Right lobe of liver (tissue), 6 donors: ENCODE measurements at regions not wholly inside any gene's neighbourhood (a gene's known extent, or its start where the extent isn't known, plus 50 kb on each side); places are given as distances from the start of the nearest gene placed in this dataset.

Source experiments
- ATAC-seq, 4 donors: fragments of 200-7000 bp; cut with Tn5 transposase; one replicate each; pipeline ENCODE4 v1.9.1; 2020; ENCODE audit warnings: mild to moderate bottlenecking in 4 of 4, moderate library complexity in 4 of 4
- DNase-seq, 3 donors: peaks; one replicate each; pipeline ENCODE4 v3.0.0-alpha.2; 2020
- H3K27ac ChIP-seq, 3 donors: fragments of 200-600 bp; one replicate each; pipeline ENCODE4 v1.8.0; 2022
- H3K27me3 ChIP-seq, 2 donors: fragments of 200-600 bp; one replicate each; pipeline ENCODE4 v1.8.0; 2022
- H3K36me3 ChIP-seq, 4 donors: fragments of 200-600 bp; sonication (generic) in 1 of 4; one replicate each; pipeline versions ENCODE4 v1.5.1 to v1.8.0; 2017 to 2022; ENCODE audit warnings: control low read depth in 1 of 4
- H3K4me1 ChIP-seq, 4 donors: fragments of 200-600 bp; sonication (generic) in 1 of 4; one replicate each; pipeline versions ENCODE4 v1.5.1 to v1.8.0; 2017 to 2022; ENCODE audit warnings: control low read depth in 1 of 4
- H3K4me3 ChIP-seq, 3 donors: fragments of 200-600 bp; one replicate each; pipeline ENCODE4 v1.8.0; 2022
- H3K9me3 ChIP-seq, 4 donors: fragments of 200-600 bp; sonication (generic) in 1 of 4; one replicate each; pipeline versions ENCODE4 v1.5.1 to v1.8.0; 2017 to 2022; ENCODE audit warnings: control low read depth in 1 of 4
- POLR2A ChIP-seq: fragments of 450-650 bp; IDR thresholded peaks from one replicate; pipeline ENCODE4 v1.6.1; 2017; ENCODE audit warnings: antibody characterized with exemption, mild to moderate bottlenecking
- WGBS: methylation state at CpG from one replicate; pipeline ENCODE4 v1.1.6; 2018; ENCODE audit warnings: low coverage, low lambda C conversion rate; ENCODE audit not compliant: insufficient coverage; ENCODE audit errors: missing lambda C conversion rate; 5-methylcytosine and 5-hydroxymethylcytosine counted together
- intact Hi-C, 2 donors: fragments of 100-400 bp; cut with DNase I; formaldehyde crosslinking; loops; one replicate each; pipeline versions ENCODE4 v1.11.2 to v1.14.1; 2022
- TF ChIP-seq, protein P1 (sequence below), 4 donors: fragments of 200-600 bp in 3 of 4; fragments of 450-650 bp in 1 of 4; IDR thresholded peaks; one replicate each; pipeline versions ENCODE4 v1.5.1 to v1.8.0; 2016 to 2022; ENCODE audit warnings: antibody characterized with exemption in 4 of 4, mild to moderate bottlenecking in 2 of 4
- donor health status: DM: no; HTN: yes; CAD: no.
- donor health status: DM: no; HTN: no; CAD: no.
- donor health status: DM: no; HTN: no; CAD: no.
- donor health status: DM: no; HTN: yes; CAD: no.
- donor health status: DM: no; HTN: yes; CAD: no.

DNA sequence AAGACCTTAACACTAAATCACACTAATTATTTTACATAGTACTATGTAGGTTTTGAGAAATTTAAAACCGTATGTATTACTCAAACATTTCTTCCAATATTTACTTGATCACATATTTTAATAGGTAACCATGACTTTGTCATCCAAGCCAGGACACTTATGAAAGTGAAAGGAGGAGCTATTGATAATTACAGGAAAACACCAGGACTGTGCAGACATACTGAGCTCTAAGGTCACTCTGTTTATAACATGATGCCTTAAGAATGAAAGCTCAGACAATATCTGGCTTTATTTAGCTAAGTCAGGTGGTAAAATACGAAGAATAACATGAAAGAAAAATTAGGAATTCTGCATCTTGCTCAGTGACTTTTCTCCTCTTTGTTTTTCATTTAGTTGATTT is 216.0 kb upstream of the NANOGP8 start:
- H3K27ac ChIP-seq: peak overlapping the region in 2 of 3 donors; percentile 44 to 59
- WGBS: 23% methylated on average over 2 of the region's 2 CpGs
- H3K9me3 ChIP-seq: no peaks in the 10 kb centered on the region
- DNase-seq (no peak), ATAC-seq (peak; percentile 83 to 95 (median 85))
- no peaks in the 10 kb centered on the region for H3K36me3 ChIP-seq
- no peak overlapping the region for H3K4me3 ChIP-seq
- H3K27me3 ChIP-seq: no peaks in the 10 kb centered on the region
- intact Hi-C loops: no loop called here
- TF ChIP-seq POLR2A: no peak
- TF ChIP-seq, protein P1, sequence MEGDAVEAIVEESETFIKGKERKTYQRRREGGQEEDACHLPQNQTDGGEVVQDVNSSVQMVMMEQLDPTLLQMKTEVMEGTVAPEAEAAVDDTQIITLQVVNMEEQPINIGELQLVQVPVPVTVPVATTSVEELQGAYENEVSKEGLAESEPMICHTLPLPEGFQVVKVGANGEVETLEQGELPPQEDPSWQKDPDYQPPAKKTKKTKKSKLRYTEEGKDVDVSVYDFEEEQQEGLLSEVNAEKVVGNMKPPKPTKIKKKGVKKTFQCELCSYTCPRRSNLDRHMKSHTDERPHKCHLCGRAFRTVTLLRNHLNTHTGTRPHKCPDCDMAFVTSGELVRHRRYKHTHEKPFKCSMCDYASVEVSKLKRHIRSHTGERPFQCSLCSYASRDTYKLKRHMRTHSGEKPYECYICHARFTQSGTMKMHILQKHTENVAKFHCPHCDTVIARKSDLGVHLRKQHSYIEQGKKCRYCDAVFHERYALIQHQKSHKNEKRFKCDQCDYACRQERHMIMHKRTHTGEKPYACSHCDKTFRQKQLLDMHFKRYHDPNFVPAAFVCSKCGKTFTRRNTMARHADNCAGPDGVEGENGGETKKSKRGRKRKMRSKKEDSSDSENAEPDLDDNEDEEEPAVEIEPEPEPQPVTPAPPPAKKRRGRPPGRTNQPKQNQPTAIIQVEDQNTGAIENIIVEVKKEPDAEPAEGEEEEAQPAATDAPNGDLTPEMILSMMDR (IDR thresholded peaks at IDR 0.05): no peak
- peaks cover 0 to 27% (median 5%) of the 10 kb centered on the region in 4 donors for H3K4me1 ChIP-seq

DNA sequence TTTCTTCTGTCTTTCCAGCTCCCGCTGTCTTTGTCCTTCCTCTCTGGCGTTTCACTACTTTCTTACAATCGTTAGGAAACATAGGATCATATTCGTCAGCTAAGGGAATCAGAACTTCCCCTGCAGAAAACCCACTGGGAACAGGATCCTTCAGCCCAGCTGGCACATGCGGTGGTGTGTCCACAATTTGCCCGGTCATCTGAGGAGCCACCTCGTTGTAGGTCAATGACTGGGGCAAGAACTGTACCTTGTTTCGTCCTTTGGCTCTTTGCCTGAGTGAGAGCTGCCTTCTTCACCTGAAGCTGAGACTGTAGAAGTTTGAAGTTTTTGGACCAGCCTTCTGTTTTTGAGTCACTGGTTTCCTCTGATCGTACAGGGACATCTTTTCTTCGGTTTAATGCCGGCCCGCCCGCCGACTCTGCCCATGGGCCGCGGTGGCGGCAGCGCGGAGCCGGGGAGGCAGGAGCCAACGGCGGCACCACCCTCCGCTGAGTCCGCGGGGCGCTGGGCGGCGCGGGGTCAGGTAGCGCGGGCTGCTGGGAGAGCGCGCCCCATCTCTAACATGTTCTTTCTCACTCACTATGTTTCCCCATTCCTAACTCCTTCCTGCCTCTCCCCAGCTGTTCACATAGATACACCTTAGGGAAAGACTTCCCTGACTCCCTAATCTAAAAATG is 214.1 kb upstream of the NANOGP8 start:
- peaks cover 0 to 12% (median 0%) of the 10 kb centered on the region in 4 donors for H3K4me1 ChIP-seq
- H3K36me3 ChIP-seq: no peaks in the 10 kb centered on the region
- DNase-seq: peak in 1 of 3 donors; percentile 58
- H3K9me3 ChIP-seq: no peaks in the 10 kb centered on the region
- no peak for TF ChIP-seq POLR2A
- TF ChIP-seq, protein P1 (IDR thresholded peaks at IDR 0.05): no peak
- H3K27me3 ChIP-seq: no peaks in the 10 kb centered on the region
- 69% methylated on average over 9 of the region's 33 CpGs for WGBS
- intact Hi-C loops: loop anchor here in 1 of 2 donors (10.0 kb wide), 1 partner anchor 136 kb away; no protein-coding TSS in a partner anchor
- H3K27ac ChIP-seq: no peak overlapping the region
- no peak overlapping the region for H3K4me3 ChIP-seq
- peak in 2 of 4 donors; percentile 39 to 68 for ATAC-seq

DNA sequence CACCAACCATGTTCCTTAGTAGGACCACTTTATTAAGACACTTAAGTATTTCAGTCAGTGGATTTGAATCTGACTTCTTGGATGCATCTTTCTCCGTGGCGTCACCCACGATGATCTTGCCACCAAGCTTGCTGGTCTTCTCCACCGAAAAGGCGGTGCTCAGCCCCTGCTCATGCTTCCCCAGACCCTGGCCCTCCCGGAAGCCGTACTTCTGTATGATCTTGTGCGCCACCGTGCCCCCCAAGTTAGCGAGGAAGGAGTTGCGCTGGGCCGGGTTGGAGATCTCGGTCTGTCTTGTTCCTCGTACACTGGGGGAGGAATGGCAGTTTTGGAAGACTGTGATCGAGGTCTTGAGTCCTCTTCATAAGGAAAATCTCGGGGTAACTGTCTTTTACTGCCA is 213.4 kb upstream of the NANOGP8 start:
- H3K27me3 ChIP-seq: no peaks in the 10 kb centered on the region
- no peak overlapping the region for H3K27ac ChIP-seq
- TF ChIP-seq, protein P1 (IDR thresholded peaks at IDR 0.05): no peak
- no peak for TF ChIP-seq POLR2A
- WGBS: 92% methylated on average over 13 of the region's 16 CpGs
- ATAC-seq (no peak), DNase-seq (no peak)
- H3K4me3 ChIP-seq: no peak overlapping the region
- peaks cover 0 to 12% (median 0%) of the 10 kb centered on the region in 4 donors for H3K4me1 ChIP-seq
- no peaks in the 10 kb centered on the region for H3K36me3 ChIP-seq
- intact Hi-C loops: loop anchor here in 1 of 2 donors (10.0 kb wide), 1 partner anchor 136 kb away; no protein-coding TSS in a partner anchor
- no peaks in the 10 kb centered on the region for H3K9me3 ChIP-seq

DNA sequence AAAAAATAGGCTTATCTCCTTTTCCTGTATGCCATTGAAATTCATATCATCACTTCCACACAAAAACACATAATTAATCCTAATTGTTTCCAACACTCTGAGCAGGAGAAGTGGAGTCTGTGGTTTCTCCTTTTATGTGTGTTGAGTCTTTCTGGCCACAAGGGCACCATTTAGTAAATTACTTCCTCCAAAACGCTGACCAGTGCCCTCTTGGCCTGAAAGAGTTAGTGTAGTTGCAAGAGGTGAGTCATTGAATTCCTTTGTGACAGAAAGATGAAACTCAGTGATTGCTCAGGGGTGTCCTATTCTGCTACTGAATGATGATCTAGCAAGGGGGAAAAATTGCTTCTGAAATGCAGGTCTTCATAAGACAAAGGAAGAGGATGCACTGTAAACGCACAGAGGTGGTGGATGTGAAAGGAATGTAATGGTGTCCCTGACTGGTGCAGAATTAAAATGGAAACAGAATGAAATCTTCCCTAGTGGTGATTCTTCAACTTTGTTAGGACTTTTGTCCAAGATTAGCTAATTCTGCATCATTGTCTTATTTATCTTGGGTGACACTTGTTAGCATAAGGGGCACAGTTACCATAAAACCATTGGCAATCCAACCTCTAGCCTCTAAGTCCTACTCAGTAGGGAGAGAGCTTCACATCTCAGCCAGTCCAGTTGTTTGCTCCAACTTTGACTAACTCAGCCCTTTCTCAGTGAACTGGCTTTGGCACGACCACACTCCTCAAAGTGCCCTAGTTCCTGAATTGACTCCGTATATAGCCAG is 208.4 kb upstream of the NANOGP8 start:
- Histone ChIP-seq H3K27ac (no peak overlapping the region), H3K9me3 (no peaks in the 10 kb centered on the region), H3K36me3 (no peaks in the 10 kb centered on the region), H3K27me3 (no peaks in the 10 kb centered on the region), H3K4me3 (no peak overlapping the region), H3K4me1 (peaks cover 0 to 5% (median 0%) of the 10 kb centered on the region in 4 donors)
- WGBS: 68% methylated on average over 3 of the region's 4 CpGs
- no peak for DNase-seq
- intact Hi-C loops: loop anchor here in 1 of 2 donors (10.0 kb wide), 1 partner anchor 141 kb away; no protein-coding TSS in a partner anchor
- peak; percentile 49 to 93 (median 59) for ATAC-seq
- no peak for TF ChIP-seq POLR2A
- TF ChIP-seq, protein P1 (IDR thresholded peaks at IDR 0.05): peak in 3 of 4 donors; percentile 10 to 47 (median 28)
